ENCODE measurements at regions not wholly inside any gene's neighbourhood (a gene's known extent, or its start where the extent isn't known, plus 50 kb on each side); places are given as distances from the start of the nearest gene placed in this dataset.

DNA sequence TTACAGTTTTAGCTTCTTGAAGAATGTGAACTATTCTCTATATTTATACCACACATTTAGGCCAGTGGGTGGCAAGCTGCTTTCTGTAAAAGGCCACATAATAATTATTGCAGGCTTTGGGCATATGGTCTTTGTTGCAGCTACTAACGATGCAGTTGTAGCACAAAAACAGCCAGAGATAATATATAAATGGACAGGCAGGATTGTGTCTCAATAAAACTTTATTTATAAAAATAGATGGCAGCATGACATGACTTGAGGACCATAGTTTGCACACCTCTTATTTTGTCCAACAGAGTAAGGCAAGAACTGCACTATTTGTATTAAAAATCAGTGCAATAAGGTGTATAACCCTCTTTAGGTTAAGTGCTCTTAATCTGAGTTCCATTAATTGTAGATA, 415.0 kb downstream of the ANXA1 start:
- TF ChIP-seq CTCF (IDR thresholded peaks at IDR 0.05) (no peak), POLR2A (IDR thresholded peaks at IDR 0.05) (no peak), EP300 (IDR thresholded peaks at IDR 0.05) (no peak), POLR2AphosphoS5 (IDR thresholded peaks at IDR 0.05) (no peak)

Measured in upper lobe of left lung (tissue), 4 donors.